ENCODE measurements at regions not wholly inside any gene's neighbourhood (a gene's known extent, or its start where the extent isn't known, plus 50 kb on each side); places are given as distances from the start of the nearest gene placed in this dataset.
"Not testable (repeated sequence)": the region's sequence is repeated elsewhere in the genome, so short reads cannot be mapped to it uniquely, and the experiment has no call there.

DNA sequence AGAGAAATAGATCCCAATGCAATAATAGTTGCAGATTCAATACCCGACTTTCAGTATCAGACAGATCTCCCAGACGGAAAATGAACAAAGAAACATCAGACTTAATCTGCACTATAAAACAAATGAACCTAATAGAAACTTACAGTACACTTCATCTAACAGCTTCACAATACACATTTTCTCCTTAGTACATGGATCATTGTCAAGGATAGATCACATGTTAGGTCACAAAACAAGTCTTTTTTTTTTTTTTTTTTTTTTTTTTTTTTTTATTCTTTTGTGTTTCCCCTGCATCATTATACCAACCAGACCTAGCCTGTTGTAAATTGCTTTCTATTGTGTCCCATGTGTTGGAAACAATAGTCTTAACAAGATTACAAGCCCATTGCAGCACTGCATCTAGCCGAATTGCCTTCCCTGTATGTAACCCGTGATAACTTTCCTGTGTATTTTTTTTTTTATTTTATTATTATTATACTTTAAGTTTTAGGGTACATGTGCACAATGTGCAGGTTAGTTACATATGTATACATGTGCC is 134.0 kb upstream of the MAD2L1 start:
- TF ChIP-seq, protein P1, sequence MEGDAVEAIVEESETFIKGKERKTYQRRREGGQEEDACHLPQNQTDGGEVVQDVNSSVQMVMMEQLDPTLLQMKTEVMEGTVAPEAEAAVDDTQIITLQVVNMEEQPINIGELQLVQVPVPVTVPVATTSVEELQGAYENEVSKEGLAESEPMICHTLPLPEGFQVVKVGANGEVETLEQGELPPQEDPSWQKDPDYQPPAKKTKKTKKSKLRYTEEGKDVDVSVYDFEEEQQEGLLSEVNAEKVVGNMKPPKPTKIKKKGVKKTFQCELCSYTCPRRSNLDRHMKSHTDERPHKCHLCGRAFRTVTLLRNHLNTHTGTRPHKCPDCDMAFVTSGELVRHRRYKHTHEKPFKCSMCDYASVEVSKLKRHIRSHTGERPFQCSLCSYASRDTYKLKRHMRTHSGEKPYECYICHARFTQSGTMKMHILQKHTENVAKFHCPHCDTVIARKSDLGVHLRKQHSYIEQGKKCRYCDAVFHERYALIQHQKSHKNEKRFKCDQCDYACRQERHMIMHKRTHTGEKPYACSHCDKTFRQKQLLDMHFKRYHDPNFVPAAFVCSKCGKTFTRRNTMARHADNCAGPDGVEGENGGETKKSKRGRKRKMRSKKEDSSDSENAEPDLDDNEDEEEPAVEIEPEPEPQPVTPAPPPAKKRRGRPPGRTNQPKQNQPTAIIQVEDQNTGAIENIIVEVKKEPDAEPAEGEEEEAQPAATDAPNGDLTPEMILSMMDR (IDR thresholded peaks at IDR 0.05; ENCODE audit: insufficient read depth, low read length, poor library complexity, severe bottlenecking): not testable (repeated sequence)
- not testable (repeated sequence) for TF ChIP-seq EZH2phosphoT487 (conservative IDR thresholded peaks at IDR 0.05; ENCODE audit: low read length)
